ENCODE measurements at regions not wholly inside any gene's neighbourhood (a gene's known extent, or its start where the extent isn't known, plus 50 kb on each side); places are given as distances from the start of the nearest gene placed in this dataset.
"Not testable (repeated sequence)": the region's sequence is repeated elsewhere in the genome, so short reads cannot be mapped to it uniquely, and the experiment has no call there.

GRCh38 chr15:53197426-53197839 is 407.3 kb upstream of the ONECUT1 start:
- TF ChIP-seq CTCF (conservative IDR thresholded peaks at IDR 0.05; ENCODE audit: low read depth, low read length): peak; percentile 93
- H3K4me3 ChIP-seq (ENCODE audit: low read depth, low read length): no peak overlapping the region
- no peak for DNase-seq (ENCODE audit: low read depth)

- no peak for DNase-seq (ENCODE audit: low read depth)
- no peak overlapping the region for H3K4me3 ChIP-seq (ENCODE audit: low read depth, low read length)
- TF ChIP-seq CTCF (conservative IDR thresholded peaks at IDR 0.05; ENCODE audit: low read depth, low read length): no peak
These were observed 406.7 kb upstream of the ONECUT1 start for GRCh38 chr15:53196788-53197187.

GRCh38 chr15:53196242-53196641 is 406.1 kb upstream of the ONECUT1 start:
- H3K4me3 ChIP-seq (ENCODE audit: low read depth, low read length): no peak overlapping the region
- DNase-seq (ENCODE audit: low read depth): no peak
- no peak for TF ChIP-seq CTCF (conservative IDR thresholded peaks at IDR 0.05; ENCODE audit: low read depth, low read length)

GRCh38 chr15:53193149-53193548 is 403.0 kb upstream of the ONECUT1 start:
- no peak overlapping the region for H3K4me3 ChIP-seq (ENCODE audit: low read depth, low read length)
- no peak for TF ChIP-seq CTCF (conservative IDR thresholded peaks at IDR 0.05; ENCODE audit: low read depth, low read length)
- peak; percentile 6 for DNase-seq (ENCODE audit: low read depth)

- no peak for DNase-seq (ENCODE audit: low read depth)
- no peak overlapping the region for H3K4me3 ChIP-seq (ENCODE audit: low read depth, low read length)
- no peak for TF ChIP-seq CTCF (conservative IDR thresholded peaks at IDR 0.05; ENCODE audit: low read depth, low read length)
These were observed 399.7 kb upstream of the ONECUT1 start for GRCh38 chr15:53189860-53190259.

- DNase-seq (ENCODE audit: low read depth); H3K4me3 ChIP-seq (ENCODE audit: low read depth, low read length): not testable (repeated sequence)
These were observed 393.3 kb upstream of the ONECUT1 start for GRCh38 chr15:53183449-53183848.

- TF ChIP-seq CTCF (conservative IDR thresholded peaks at IDR 0.05; ENCODE audit: low read depth, low read length): no peak
- H3K4me3 ChIP-seq (ENCODE audit: low read depth, low read length): no peak overlapping the region
- DNase-seq (ENCODE audit: low read depth): no peak
These were observed 381.4 kb upstream of the ONECUT1 start for GRCh38 chr15:53171571-53171970.

Measured in epithelial cell of proximal tubule (primary cell).